Pancreas (tissue), 10 donors: ENCODE measurements at regions not wholly inside any gene's neighbourhood (a gene's known extent, or its start where the extent isn't known, plus 50 kb on each side); places are given as distances from the start of the nearest gene placed in this dataset.
A peak's percentile ranks its signal among the peaks of the same experiment; 100 is the strongest.
"Not testable (repeated sequence)": the region's sequence is repeated elsewhere in the genome, so short reads cannot be mapped to it uniquely, and the experiment has no call there.

ENCODE experiments used
- ATAC-seq, 4 donors: fragments of 200-7000 bp; cut with Tn5 transposase; one replicate each; pipeline versions ENCODE4 v1.8.0 to v1.9.1; 2020; ENCODE audit warnings: mild to moderate bottlenecking in 4 of 4, moderate library complexity in 4 of 4
- DNase-seq, 6 donors: peaks; one replicate each; pipeline ENCODE4 v3.0.0-alpha.2; 2020
- FAIRE-seq: peaks from 2 replicates; lab custom pipeline; 2012; peaks lifted over from hg19 to GRCh38; lab: Jason Lieb, UNC
- H3K27ac ChIP-seq, 4 donors: fragments of 200-600 bp; sonication (generic); 1 replicate in 3 of 4; 2 replicates in 1 of 4; pipeline versions ENCODE4 v1.5.0 to v1.8.0; 2020
- H3K27me3 ChIP-seq, 4 donors: fragments of 200-600 bp; one replicate each; pipeline ENCODE4 v1.8.0; 2021
- H3K36me3 ChIP-seq, 3 donors: fragments of 200-600 bp; sonication (generic) in 1 of 3; one replicate each; pipeline versions ENCODE4 v1.5.0 to v1.8.0; 2020 to 2021
- H3K4me1 ChIP-seq, 3 donors: fragments of 200-600 bp; one replicate each; pipeline ENCODE4 v1.8.0; 2021
- H3K4me3 ChIP-seq, 4 donors: fragments of 200-600 bp; sonication (generic) in 2 of 4; one replicate each; pipeline versions ENCODE4 v1.5.0 to v1.8.0; 2020 to 2021
- H3K9me3 ChIP-seq, 4 donors: fragments of 200-600 bp; one replicate each; pipeline ENCODE4 v1.8.0; 2021
- CTCF ChIP-seq, 4 donors: fragments of 200-600 bp; sonication (generic) in 3 of 4; IDR thresholded peaks; one replicate each; pipeline versions ENCODE4 v1.5.0 to v1.8.0; 2021; ENCODE audit warnings: antibody characterized with exemption in 4 of 4
- WGBS, 2 donors: extraction: QIAGEN DNeasy Blood & Tissue Kit; methylation state at CpG; one replicate each; pipeline ENCODE4 v1.1.7; 2013; 5-methylcytosine and 5-hydroxymethylcytosine counted together
- intact Hi-C, 3 donors: fragments of 100-400 bp; cut with DNase I; formaldehyde crosslinking; loops; one replicate each; pipeline versions ENCODE4 v1.11.1 to v1.14.2; 2022
- donor health status: healthy with polysubstance abuse.
- donor health status: DM: no; HTN: no; CAD: no; lungs with moderate emphysema.
- donor health status: DM: no; HTN: no; CAD: no.
- donor health status: control.
- donor health status: control.
- donor health status: Bipolar disorder and iron deficiency.
- donor health status: DM: yes; HTN: yes; CAD: no.
- donor health status: DM: no; HTN: no; CAD: no.
- donor health status: DM: no; HTN: no; CAD: no.
- donor health status: DM: yes; HTN: yes; CAD: no.

DNA sequence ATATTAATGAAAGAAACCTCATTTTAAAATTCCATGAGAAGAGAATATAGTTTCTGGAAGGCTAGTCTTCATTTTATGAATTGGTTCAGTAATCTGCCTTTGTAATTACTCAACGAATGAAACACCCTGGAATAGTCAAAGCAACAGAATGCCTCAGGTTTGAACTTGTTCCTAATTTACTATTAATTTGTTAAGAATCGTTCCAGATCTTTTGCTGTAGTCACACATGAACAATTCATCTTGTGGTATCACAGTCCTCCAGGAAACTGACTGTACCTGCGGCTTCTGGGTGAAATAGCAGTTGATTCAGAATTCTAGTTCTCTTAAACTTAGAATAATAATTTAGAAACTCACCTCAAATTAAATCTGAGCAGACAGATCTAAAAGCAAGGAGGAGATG lies 282.7 kb upstream of the MAP2 start:
- no peak for TF ChIP-seq CTCF (IDR thresholded peaks at IDR 0.05)
- intact Hi-C loops = no loop called here
- Histone ChIP-seq H3K36me3 (no peaks in the 10 kb centered on the region), H3K27ac (no peak overlapping the region), H3K27me3 (no peaks in the 10 kb centered on the region), H3K4me3 (no peak overlapping the region), H3K4me1 (no peaks in the 10 kb centered on the region), H3K9me3 (no peaks in the 10 kb centered on the region)
- whole genome bisulfite sequencing, 2 donors = 67% methylated on average over 3 of the region's 3 CpGs
- DNase-seq (no peak), FAIRE-seq (no peak), ATAC-seq (no peak)

DNA sequence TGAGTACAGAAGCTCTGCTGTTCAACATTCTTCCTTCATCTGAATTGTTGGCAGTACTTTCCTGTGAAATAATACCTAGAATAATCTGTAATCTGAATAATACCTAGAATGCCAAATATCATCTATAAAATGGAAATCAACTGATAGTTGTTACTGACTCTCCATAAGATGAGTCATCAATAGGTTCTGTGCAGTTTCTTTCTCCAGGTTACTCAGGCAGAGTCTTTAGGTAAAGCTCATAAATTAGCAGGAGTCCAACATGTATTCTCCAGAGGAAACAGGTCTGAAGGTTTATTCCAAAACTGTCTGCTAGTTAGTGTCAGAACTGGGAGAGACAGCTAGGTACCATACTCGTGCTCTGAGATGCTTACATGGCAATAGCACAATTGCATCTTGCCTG lies 282.0 kb upstream of the MAP2 start:
- no peak for FAIRE-seq
- Histone ChIP-seq H3K36me3 (no peaks in the 10 kb centered on the region), H3K27me3 (no peaks in the 10 kb centered on the region), H3K4me3 (no peak overlapping the region), H3K4me1 (no peaks in the 10 kb centered on the region), H3K9me3 (no peaks in the 10 kb centered on the region), H3K27ac (no peak overlapping the region)
- no peak for ATAC-seq
- intact Hi-C loops = no loop called here
- WGBS, 2 donors = 88 to 100% methylated on average over 1 of the region's 1 CpG
- no peak for TF ChIP-seq CTCF (IDR thresholded peaks at IDR 0.05)
- no peak for DNase-seq

DNA sequence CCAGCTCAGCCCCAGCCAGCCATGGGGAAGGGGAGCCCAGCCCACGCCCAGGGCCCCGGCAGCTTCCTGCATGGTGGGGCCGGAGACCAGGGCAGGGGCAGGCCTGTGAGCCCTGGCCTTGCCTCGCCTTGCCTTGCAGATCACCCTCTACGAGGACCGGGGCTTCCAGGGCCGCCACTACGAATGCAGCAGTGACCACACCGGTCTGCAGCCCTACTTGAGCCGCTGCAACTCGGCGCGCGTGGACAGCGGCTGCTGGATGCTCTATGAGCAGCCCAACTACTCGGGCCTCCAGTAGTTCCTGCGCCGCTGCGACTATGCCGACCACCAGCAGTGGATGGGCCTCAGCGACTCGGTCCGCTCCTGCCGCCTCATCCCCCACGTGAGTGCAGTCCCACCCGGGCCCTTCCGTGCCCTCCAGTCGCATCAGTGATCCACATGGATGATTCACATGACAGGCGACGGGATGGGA lies 278.6 kb upstream of the MAP2 start:
- DNase-seq = peak in 2 of 6 donors; percentile 11 to 24
- H3K9me3 ChIP-seq, H3K4me1 ChIP-seq, intact Hi-C loops, H3K27me3 ChIP-seq, H3K4me3 ChIP-seq, H3K36me3 ChIP-seq, H3K27ac ChIP-seq, ATAC-seq, FAIRE-seq: not testable (repeated sequence)
- WGBS, 2 donors = 89 to 97% methylated on average over 29 to 30 of the region's 30 CpGs

DNA sequence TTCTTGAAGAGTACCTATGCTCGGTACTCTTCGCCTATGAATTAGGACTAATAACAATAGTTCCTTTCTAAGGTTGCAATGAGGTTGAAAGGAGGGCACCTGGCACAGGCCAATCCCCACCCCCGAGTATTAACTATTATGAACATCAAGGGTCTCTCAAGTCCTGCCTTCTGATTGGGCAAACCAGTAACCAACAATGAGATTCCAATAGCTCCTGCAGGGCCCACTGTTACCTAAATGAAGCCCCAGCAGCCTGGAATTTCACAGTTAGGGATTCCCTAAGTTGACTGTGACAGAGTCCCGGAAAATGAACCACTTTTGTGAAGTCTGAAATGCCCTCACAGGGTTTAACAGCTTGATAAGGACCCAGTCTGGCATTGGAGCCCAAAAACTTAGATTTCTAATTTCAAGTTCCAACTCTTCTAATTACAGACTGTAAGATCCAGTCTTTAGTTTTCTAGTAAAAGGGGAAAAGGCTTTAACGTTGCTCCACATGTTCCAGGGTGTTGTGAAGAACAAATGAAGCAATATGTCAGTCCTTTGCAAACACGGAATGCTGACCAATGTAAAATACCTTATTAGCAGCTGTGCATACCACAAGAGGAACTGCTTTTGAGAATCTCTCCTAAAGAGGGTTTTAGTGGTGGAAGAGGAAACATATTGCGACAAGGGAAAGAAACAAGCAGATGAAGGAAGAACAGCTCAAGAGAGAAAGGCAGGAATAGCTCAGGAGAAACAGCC lies 277.7 kb upstream of the MAP2 start:
- Histone ChIP-seq H3K9me3 (no peaks in the 10 kb centered on the region), H3K36me3 (no peaks in the 10 kb centered on the region), H3K4me3 (no peak overlapping the region), H3K27ac (no peak overlapping the region), H3K27me3 (no peaks in the 10 kb centered on the region), H3K4me1 (no peaks in the 10 kb centered on the region)
- intact Hi-C loops = no loop called here
- no peak for DNase-seq
- FAIRE-seq = no peak
- WGBS, 2 donors = 76 to 78% methylated on average over 7 of the region's 7 CpGs
- no peak for TF ChIP-seq CTCF (IDR thresholded peaks at IDR 0.05)
- ATAC-seq = peak in 2 of 4 donors; percentile 71 to 72

GRCh38 chr2:209146682-209147320 lies 277.0 kb upstream of the MAP2 start:
- no peak for FAIRE-seq
- no peak for TF ChIP-seq CTCF (IDR thresholded peaks at IDR 0.05)
- H3K27me3 ChIP-seq = no peaks in the 10 kb centered on the region
- no peaks in the 10 kb centered on the region for H3K9me3 ChIP-seq
- H3K4me1 ChIP-seq = no peaks in the 10 kb centered on the region
- DNase-seq = no peak
- H3K4me3 ChIP-seq = no peak overlapping the region
- no peak overlapping the region for H3K27ac ChIP-seq
- peak in 2 of 4 donors; percentile 25 to 50 for ATAC-seq
- 91 to 93% methylated on average over 3 of the region's 3 CpGs for WGBS, 2 donors
- no peaks in the 10 kb centered on the region for H3K36me3 ChIP-seq
- intact Hi-C loops = no loop called here
